HG03064 (cell line): ENCODE measurements at regions not wholly inside any gene's neighbourhood (a gene's known extent, or its start where the extent isn't known, plus 50 kb on each side); places are given as distances from the start of the nearest gene placed in this dataset.
"Not testable (repeated sequence)": the region's sequence is repeated elsewhere in the genome, so short reads cannot be mapped to it uniquely, and the experiment has no call there.

ENCODE experiments used
- ATAC-seq: cut with Tn5 transposase; IDR thresholded peaks from one replicate; pipeline ENCODE4 v1.9.1; 2021; ENCODE audit warnings: low read depth; ENCODE audit not compliant: unreplicated experiment

DNA sequence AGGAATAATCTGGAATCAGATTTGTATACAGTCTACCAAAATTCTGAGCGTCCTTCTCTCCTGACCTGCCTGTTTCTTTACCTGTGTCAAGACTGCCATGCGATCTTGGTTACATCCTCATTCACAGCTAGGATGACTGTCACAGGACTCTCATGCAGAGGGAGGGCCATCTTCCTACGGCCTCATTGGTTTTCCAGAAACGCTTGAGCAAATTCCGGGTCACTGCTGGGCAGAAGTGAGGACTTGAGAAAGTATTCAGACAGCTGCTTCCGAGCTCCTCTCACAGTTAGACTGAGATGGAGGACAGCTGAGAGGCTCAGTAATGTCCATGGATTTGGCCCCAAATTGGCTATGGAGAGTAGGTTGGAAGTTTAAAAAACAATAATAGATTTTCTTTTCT, 94.2 kb downstream of the TFAP2C start:
- ATAC-seq: no peak

DNA sequence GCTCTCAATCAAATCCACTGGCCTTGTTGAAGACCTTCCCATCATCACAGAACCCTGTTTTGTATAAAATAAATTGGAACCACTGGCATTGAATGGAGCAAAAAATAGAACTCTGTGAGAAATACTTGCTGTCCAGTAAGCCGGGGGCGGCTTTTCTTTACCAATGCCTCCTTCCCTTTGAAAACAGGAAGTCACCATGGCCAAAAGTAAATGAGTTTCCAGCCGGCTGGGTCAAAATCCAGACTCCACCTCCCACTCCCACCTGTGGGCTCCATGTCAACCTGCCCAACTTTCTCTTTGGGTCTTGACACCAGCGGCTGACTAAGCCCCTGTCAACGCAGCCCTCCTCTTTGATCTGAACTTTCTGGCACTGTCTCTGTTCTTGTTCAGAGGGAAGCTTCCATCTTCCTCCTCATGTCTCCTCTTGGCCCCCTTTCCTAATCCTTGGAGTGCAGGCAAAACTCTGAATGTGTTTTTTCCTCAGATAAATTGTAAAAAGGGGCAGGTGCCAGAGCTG, 95.2 kb downstream of the TFAP2C start:
- no peak for ATAC-seq

DNA sequence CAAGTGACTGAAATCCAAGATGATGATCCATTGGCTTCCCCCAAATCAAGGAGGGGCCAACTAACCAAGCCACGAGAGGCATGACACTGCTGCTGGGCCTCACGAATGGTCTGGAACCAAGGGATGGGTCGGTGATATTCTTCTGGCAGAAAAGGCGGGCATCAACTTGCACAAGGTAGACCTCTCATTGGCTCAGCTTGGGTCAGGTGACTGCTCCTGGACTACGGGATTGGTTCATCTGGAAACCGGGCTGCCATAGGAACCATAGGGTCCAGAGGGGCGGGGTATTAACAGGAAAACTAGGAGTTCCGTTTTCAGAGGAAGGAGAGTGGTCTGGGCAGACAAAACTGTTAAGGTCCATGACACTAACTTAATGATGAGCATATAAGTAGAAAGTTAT, 100.9 kb downstream of the TFAP2C start:
- ATAC-seq: no peak

DNA sequence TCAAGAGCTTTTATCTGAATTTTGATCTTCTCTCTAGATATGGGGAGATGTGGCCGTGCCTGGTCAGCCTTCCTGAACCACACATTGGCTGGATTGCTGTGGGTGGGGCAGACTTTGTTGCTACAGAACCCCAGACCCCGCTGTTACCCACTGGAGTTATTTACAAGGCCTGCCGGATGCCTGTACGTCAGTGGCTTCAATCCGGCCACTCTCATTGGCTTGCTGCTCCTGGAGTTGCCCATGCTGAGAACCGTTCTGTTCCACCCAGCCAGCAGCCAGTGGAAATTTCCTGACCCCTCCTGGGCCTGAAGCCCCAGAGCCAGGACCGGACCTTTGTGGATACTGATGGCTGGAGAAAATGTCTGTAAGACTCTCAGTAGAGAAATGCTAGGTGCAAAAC, 101.9 kb downstream of the TFAP2C start:
- no peak for ATAC-seq

DNA sequence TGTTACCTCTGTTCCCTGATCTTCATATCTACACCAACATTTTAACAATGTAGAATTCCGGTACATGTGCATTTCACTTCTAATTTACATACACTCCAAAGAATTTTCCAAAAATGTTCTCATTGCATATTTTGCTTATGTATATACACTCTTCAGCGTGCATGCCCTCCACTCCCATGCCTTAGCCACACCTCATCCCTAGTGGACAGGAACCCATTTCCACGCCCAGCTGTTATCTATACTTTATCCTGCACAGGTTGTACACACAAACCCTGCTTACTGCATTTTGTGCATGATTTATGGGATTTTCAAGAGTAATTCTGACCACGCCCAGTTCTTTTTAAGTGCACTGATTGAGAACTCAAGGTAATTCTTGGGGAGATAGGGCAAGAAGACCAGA, 102.4 kb downstream of the TFAP2C start:
- no peak for ATAC-seq

DNA sequence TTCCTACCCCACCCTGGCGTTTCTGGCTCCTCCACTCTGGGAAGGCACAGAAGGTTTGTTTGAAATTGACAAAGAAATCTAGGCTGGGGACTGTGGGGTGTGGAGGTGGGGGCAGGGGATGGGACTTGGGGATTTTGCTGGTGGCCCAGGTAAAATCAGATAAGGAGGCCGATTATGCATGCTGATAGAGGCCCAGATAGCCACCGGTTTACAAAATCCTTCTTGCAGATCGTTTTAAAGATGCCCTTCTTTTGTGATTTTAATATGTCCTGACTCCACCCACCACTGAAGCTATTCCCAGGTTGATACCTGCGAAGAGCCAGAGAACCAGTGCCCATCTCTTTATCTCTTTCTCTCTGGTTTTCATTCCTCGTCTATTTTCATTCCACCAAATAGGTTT, 104.9 kb downstream of the TFAP2C start:
- no peak for ATAC-seq

DNA sequence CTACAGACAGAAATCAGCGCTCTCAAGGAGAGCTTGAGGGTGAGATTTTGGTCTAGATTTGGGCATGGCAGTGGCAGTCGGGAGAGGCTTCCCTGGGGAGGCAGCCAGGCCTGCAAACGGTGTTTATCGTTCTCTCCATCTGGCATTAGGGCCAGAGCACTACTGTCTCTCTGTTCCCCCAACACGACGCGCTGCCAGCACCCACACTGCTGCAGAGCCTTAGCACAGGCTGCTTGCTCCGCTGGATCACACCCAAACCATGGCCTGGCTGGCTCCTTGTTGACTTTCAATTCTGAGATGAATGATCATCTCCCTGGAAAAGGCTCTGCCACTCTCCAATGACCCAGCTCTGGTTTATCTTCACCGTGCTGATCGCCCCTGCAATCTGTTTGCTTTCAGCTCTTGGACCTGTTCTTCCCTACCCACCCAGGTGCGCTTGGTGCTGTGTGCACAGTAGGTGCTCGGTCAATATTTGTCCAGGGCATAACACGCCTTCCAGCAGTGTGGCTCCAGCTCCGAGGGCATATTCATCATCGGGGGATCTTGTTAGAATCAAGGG, 106.1 kb downstream of the TFAP2C start:
- no peak for ATAC-seq

DNA sequence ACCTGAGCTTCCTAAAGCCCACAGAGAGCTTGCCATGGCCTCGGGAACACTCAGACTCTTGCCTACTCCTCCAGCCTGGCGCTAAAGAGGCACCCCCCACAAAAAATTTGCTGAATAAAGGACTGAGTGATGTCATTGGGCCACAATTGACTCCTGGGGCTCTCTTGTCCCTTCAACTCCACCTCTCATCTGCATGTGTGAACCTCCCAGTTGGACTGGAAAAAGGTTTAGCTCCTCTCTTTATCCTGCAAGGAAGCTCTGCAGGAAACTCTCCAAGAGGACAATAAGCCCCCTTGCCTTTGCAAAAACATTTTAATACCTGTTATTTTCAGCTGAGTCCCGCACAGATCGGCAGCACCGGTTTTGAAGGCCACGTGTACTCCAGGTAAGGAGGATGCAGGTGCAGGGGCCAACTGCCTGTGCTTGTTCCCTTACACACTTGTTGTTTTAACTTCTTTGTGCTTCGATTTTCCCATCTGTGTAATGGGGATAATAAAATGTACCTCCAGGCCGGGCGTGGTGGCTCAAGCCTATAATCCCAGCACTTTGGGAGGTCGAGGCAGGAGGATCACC, 107.3 kb downstream of the TFAP2C start:
- ATAC-seq: no peak

DNA sequence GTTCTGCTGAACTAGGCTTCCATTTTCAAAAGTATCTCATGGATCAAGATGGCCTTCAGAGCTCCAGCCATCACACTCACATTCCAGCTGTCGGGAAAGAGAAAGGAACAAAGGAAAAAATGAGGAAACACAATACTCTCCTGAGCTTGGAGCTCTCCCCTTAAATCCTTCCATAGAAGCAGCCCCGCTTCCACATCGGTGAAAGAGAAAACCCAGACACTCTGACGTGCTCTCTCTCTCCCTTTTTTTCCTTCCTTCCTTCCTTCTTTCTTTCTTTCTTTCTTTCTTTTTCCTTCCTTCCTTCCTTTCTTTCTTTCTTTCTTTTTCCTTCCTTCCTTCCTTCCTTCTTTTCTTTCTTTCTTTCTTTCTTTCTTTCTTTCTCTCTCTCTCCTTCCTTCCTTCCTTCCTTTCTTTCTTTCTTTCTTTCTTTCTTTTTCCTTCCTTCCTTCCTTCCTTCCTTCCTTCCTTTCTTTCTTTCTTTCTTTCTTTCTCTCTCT, 115.3 kb downstream of the TFAP2C start:
- not testable (repeated sequence) for ATAC-seq

DNA sequence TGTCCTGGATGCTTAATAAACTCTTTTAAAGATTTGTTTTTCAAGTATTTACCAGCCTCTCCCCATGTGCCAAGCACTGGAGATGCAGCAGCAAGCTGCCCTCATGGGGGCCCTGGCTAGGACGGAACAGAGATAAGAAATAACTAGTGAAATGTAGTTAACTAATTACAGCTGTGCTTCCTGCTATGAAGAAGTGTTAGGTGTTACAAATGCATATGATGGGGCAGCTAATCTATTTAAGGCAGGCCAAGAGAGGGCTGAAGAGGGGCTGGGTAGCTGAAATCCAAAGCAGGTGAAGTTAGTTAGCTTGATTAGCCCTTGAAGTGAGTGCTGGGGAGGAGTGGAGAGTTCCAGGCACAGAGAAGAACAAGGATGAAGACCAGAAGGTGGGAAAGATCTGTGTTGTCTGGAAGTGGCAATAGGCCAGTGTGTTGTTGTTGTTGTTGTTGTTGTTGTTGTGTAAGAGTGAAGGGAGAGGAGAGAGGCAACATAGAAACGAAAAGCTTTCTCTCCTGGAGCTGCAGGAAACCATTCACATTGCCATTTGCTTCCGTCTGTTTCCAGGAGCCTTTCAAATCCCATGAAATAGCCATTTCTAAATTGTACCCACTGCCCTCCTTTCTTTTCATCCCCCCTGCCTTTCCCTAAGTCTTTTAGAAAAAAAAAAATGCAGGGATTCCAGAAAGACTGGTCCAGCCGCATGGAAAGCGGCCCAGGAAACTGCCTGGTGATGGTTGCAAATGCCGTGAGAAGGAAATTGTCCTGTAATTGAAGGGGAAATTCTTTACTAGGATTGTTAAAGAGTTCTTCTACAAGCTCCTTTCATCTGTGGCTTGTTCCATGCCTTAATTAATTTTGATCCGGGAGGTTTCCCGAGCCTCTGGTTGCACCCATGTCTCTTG, 119.6 kb downstream of the TFAP2C start:
- ATAC-seq: no peak

DNA sequence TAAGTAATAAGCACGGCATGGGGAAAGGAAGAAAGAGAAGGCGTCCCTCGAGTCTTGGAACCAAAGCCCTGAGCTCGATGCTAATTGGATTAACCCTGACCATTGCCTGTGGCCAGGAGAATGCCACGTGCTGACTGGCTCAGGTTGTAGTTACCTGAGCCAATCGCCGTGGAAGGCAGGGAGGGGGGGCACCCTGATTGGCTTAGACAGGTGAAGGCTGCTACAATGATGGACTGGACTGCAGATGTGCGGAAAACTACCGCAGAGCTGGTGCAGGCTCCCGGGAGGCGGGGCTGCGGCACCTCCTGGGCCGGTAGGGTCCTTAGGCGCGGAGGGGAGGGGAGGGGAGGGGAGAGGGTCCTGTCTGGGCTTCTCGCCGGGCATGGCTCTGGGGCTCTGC, 121.3 kb downstream of the TFAP2C start:
- no peak for ATAC-seq

DNA sequence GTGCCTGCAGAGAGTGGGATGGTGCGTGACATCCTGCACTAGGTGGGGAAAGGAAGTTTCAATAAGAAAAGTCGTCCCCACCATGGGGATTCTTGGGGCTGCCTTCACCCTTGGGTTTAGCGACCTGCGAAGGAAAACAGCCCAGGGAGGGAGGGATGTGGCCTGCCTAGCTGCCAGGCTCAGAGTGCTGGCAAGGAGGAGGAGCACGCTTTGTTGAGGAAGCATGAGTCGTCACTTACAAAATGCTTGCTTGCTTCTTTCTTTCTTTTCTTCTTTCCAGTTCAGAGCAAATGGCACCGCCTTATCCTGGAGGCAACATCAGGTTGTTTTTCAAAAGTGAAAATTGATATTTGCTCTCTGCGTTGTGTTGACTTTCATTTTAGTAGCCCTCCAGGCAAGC, 123.2 kb downstream of the TFAP2C start:
- no peak for ATAC-seq

DNA sequence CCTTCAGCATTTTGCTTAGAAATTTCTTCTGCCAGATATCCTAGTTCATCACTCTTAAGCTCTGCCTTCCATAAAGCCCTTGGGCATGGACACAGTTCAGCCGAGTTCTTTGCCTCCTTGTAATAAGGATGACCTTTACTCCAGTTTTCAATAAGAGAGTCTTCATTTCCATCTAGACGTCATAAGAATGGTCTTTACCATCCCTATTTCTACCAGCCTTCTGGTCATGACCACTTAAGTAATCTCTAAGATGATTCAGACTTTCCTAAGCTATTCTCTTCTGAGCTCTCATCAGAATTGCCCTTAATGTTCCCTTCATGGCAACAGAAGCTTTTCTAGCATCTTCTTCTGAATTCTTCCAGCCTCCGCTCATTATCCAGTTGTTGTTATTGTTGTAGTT, 126.1 kb downstream of the TFAP2C start:
- no peak for ATAC-seq

DNA sequence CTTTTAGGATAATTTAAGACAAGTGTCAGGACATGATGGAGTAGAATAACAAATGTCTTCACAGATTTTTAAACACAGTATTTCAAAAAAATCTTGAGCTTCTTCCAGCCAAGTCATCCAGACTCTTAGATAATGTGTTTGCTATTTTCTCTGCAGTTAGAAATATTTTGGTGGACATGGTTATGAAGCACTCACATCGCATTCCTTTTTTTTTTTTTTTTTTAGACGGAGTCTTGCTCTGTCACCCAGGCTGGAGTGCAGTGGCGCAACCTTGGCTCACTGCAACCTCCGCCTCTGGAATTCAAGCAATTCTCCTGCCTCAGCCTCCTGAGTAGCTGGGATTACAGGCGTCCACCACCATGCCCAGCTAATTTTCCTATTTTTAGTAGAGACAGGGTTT, 127.6 kb downstream of the TFAP2C start:
- not testable (repeated sequence) for ATAC-seq

DNA sequence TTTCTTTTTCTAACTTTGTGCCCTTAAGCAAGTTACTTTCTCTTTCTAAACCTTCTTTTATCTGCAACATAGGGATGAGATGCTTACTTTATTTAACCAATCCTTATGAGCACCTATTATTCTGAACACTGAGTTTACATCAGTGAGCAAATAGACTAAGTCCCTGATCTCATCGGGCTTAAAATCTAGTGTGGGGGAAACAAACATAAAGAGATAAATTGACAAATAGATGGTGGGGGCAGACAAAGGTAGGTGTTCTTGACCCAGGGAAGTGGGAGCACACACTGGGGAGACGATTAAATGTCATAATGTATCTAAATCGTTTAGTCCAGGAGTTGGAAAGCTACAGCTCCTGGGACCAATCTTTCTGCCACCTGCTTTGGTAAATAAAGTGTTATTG, 129.6 kb downstream of the TFAP2C start:
- no peak for ATAC-seq

DNA sequence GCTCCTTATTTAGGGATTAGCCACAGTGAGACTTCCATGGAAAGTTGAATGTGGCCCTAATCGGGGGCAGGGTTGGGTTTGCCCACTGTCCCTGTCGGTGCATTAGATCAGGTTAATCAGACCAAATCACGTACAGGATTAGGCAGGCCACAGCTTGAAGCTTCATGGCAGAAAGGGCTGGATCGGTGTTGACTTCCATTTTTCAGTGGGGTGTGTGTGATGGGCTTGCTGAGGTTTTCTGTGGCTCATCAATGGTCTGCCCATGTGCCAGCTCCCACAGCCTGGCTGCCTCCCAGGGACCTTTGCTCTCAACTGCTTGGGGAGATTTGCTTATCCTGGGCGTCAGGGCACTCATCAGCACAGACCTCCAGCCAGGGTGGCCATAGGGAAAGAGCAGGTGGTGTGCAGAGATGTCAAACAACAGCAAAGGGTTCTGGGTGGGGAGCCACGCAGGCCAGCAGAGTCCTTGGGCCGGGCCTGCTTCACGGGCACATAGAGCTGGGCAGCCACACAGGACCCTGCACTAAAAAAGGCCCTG, 130.7 kb downstream of the TFAP2C start:
- no peak for ATAC-seq

DNA sequence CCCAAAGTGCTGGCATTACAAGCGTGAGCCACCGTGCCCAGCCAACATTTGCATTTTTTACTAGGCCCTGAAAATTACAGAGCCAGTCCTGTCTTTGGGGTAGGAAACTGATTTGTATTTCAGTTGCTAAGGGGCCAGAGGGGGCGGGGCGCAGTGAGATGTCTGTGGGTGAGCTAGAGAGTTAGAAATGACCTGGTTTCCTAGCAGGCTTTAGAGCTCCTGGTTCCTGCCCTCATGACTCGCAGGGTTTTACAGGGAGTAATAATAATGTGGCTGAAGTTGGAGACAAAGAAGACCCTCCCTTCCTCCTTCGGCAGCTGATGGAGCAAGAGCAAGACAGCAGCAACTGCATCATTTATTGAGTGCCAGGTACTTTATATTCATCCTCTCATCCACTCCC, 131.5 kb downstream of the TFAP2C start:
- ATAC-seq: no peak

DNA sequence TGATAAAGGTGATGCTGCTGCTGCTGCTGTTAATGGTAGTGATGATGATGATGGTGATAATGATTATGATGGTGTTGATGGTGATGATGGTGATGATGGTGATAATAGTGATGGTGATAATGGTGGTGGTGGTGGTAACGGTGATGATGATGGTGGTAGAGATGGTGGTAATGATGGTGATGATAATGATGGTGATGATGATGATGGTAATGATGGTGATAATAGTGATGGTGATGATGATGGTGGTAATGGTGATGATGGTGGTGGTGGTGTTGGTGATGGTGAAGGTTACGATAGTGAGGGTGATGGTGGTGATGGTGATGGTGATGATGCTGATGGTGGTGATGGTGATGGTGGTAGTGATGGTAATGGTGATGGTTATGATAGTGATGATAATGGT, 132.3 kb downstream of the TFAP2C start:
- ATAC-seq: no peak

DNA sequence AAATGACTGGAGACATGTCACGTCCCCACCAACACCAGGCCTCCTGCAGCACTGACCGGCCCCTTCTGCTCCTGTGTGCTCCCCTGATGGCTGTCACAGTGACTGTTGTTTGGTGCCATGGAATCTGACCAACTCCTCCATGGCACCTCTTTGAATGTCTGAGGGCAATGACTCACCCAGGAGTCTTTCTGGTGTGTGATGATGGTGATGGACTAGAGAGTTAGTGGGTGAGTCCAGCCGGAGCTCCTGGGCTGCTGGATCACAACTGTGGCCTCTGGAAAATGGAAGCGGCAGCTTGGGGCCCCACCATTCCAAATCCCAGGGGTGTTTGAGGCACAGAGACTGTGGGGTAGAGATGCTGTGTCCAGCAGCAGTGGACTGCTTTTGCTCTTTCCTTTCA, 133.3 kb downstream of the TFAP2C start:
- no peak for ATAC-seq

DNA sequence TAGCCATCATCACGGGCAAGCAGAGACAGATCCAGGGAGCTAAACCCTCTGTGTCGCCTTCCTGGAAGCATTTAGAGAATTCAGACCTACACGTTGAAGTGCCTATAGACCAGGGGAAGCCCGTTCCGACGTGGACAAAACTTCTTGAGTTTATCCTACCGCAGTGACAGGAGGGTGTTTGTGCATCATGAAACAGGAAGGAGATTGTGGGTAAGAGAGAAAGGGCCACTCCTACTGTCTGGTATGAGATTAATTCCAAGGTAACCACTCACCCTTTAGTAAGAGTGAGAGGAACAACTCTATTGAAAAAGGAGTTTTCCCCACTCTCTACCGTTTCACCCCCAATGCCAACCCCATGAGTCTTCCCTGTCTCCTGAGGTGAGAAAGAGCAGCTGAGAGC, 133.7 kb downstream of the TFAP2C start:
- no peak for ATAC-seq

DNA sequence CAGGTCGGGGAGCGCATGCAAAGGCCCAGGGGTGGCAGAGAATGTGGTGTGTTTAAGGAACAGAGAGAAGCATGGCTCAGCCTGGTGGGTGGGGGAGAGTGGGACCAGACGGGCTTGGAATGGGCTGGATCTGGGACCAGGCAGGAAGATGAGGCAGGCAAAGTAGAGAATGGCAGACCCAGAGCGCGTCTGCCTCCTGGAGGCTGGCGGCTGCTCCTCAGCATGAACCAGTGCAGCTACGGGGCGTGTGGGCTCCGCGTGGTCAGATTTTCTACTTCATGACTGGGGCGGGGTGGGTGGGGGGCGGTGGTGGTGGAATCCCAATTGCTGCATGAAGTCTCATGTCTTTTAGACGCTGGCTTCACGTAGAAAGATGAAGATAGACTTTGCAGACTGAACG, 135.6 kb downstream of the TFAP2C start:
- no peak for ATAC-seq
